ENCODE measurements at regions not wholly inside any gene's neighbourhood (a gene's known extent, or its start where the extent isn't known, plus 50 kb on each side); places are given as distances from the start of the nearest gene placed in this dataset.

- peak overlapping the region in 3 of 4 donors; percentile 57 to 68 (median 61) for H3K27ac ChIP-seq
- no peaks in the 10 kb centered on the region for H3K36me3 ChIP-seq
- TF ChIP-seq POLR2A (IDR thresholded peaks at IDR 0.05) (no peak), EP300 (IDR thresholded peaks at IDR 0.05) (no peak), CTCF (IDR thresholded peaks at IDR 0.05) (no peak), POLR2AphosphoS5 (IDR thresholded peaks at IDR 0.05) (no peak)
- H3K9me3 ChIP-seq = no peaks in the 10 kb centered on the region
- no peaks in the 10 kb centered on the region for H3K27me3 ChIP-seq
- peak; percentile 44 for ATAC-seq
- no CpG with 5 or more reads among the region's 8 CpGs for WGBS, 2 donors (ENCODE audit: low coverage in 1 of 2)
- no peak overlapping the region for H3K4me3 ChIP-seq
- H3K4me1 ChIP-seq = peaks cover 0 to 29% (median 16%) of the 10 kb centered on the region in 3 donors
These were observed 203.2 kb downstream of the RHOU start for GRCh38 chr1:228938537-228938901.

- TF ChIP-seq EP300 (IDR thresholded peaks at IDR 0.05) = no peak
- TF ChIP-seq CTCF (IDR thresholded peaks at IDR 0.05) = no peak
- no peak for TF ChIP-seq POLR2AphosphoS5 (IDR thresholded peaks at IDR 0.05)
- no peaks in the 10 kb centered on the region for H3K27me3 ChIP-seq
- peak overlapping the region in 3 of 4 donors; percentile 33 to 61 (median 57) for H3K27ac ChIP-seq
- H3K9me3 ChIP-seq = no peaks in the 10 kb centered on the region
- no peak for ATAC-seq
- WGBS, 2 donors (ENCODE audit: low coverage in 1 of 2) = 78 to 90% methylated on average over 2 to 3 of the region's 6 CpGs
- no peaks in the 10 kb centered on the region for H3K36me3 ChIP-seq
- peaks cover 0 to 29% (median 16%) of the 10 kb centered on the region in 3 donors for H3K4me1 ChIP-seq
- H3K4me3 ChIP-seq = no peak overlapping the region
These were observed 203.9 kb downstream of the RHOU start for GRCh38 chr1:228939001-228939691.

- no peak for ATAC-seq
- TF ChIP-seq POLR2AphosphoS5 (IDR thresholded peaks at IDR 0.05) (no peak), CTCF (IDR thresholded peaks at IDR 0.05) (no peak), POLR2A (IDR thresholded peaks at IDR 0.05) (no peak), EP300 (IDR thresholded peaks at IDR 0.05) (no peak)
- H3K4me3 ChIP-seq = no peak overlapping the region
- H3K27me3 ChIP-seq = no peaks in the 10 kb centered on the region
- no peaks in the 10 kb centered on the region for H3K9me3 ChIP-seq
- H3K4me1 ChIP-seq = peaks cover 0 to 29% (median 16%) of the 10 kb centered on the region in 3 donors
- 94% methylated on average over 6 of the region's 7 CpGs; no CpG with 5 or more reads in 1 of the 2 donors for WGBS, 2 donors (ENCODE audit: low coverage in 1 of 2)
- no peak overlapping the region for H3K27ac ChIP-seq
- H3K36me3 ChIP-seq = no peaks in the 10 kb centered on the region
These were observed 204.7 kb downstream of the RHOU start for GRCh38 chr1:228939881-228940392.

GRCh38 chr1:228940526-228940925 lies 205.2 kb downstream of the RHOU start:
- Histone ChIP-seq H3K4me3 (no peak overlapping the region), H3K27ac (no peak overlapping the region), H3K9me3 (no peaks in the 10 kb centered on the region), H3K36me3 (no peaks in the 10 kb centered on the region), H3K27me3 (no peaks in the 10 kb centered on the region), H3K4me1 (peaks cover 0 to 29% (median 16%) of the 10 kb centered on the region in 3 donors)
- 92% methylated on average over 2 of the region's 7 CpGs; no CpG with 5 or more reads in 1 of the 2 donors for WGBS, 2 donors (ENCODE audit: low coverage in 1 of 2)
- TF ChIP-seq EP300 (IDR thresholded peaks at IDR 0.05) (no peak), POLR2A (IDR thresholded peaks at IDR 0.05) (no peak), POLR2AphosphoS5 (IDR thresholded peaks at IDR 0.05) (no peak), CTCF (IDR thresholded peaks at IDR 0.05) (no peak)
- ATAC-seq = no peak

GRCh38 chr1:228940926-228941325 lies 205.6 kb downstream of the RHOU start:
- Histone ChIP-seq H3K4me3 (no peak overlapping the region), H3K27ac (no peak overlapping the region), H3K36me3 (no peaks in the 10 kb centered on the region), H3K9me3 (no peaks in the 10 kb centered on the region), H3K4me1 (peaks cover 0 to 27% (median 16%) of the 10 kb centered on the region in 3 donors), H3K27me3 (no peaks in the 10 kb centered on the region)
- no peak for TF ChIP-seq CTCF (IDR thresholded peaks at IDR 0.05)
- TF ChIP-seq POLR2AphosphoS5 (IDR thresholded peaks at IDR 0.05) = no peak
- no peak for TF ChIP-seq EP300 (IDR thresholded peaks at IDR 0.05)
- no peak for TF ChIP-seq POLR2A (IDR thresholded peaks at IDR 0.05)
- 93% methylated on average over 6 of the region's 6 CpGs; no CpG with 5 or more reads in 1 of the 2 donors for WGBS, 2 donors (ENCODE audit: low coverage in 1 of 2)
- ATAC-seq = no peak
